Left lung (tissue), 4 donors: ENCODE measurements at regions not wholly inside any gene's neighbourhood (a gene's known extent, or its start where the extent isn't known, plus 50 kb on each side); places are given as distances from the start of the nearest gene placed in this dataset.

Source experiments
- ATAC-seq: fragments of 200-7000 bp; cut with Tn5 transposase; one replicate; pipeline ENCODE4 v1.9.1; 2020; ENCODE audit warnings: moderate library complexity
- DNase-seq, 4 donors: peaks; one replicate each; pipeline ENCODE4 v3.0.0-alpha.2; 2013 to 2020
- H3K27ac ChIP-seq, 2 donors: fragments of 200-600 bp; sonication (generic) in 1 of 2; one replicate each; pipeline versions ENCODE4 v1.5.0 to v1.8.0; 2020 to 2021
- H3K27me3 ChIP-seq, 2 donors: fragments of 200-600 bp; sonication (generic) in 1 of 2; one replicate each; pipeline versions ENCODE4 v1.5.0 to v1.8.0; 2020 to 2021
- H3K36me3 ChIP-seq, 2 donors: fragments of 200-600 bp; sonication (generic) in 1 of 2; one replicate each; pipeline versions ENCODE4 v1.5.0 to v1.8.0; 2020 to 2021
- H3K4me1 ChIP-seq, 2 donors: fragments of 200-600 bp; one replicate each; pipeline ENCODE4 v1.8.0; 2021
- H3K4me3 ChIP-seq, 2 donors: fragments of 200-600 bp; sonication (generic) in 1 of 2; one replicate each; pipeline versions ENCODE4 v1.5.0 to v1.8.0; 2020 to 2021; ENCODE audit warnings: mild to moderate bottlenecking in 1 of 2
- H3K9me3 ChIP-seq, 2 donors: fragments of 200-600 bp; sonication (generic) in 1 of 2; one replicate each; pipeline versions ENCODE4 v1.5.0 to v1.8.0; 2020 to 2021
- CTCF ChIP-seq, 2 donors: fragments of 200-600 bp; sonication (generic) in 1 of 2; IDR thresholded peaks; one replicate each; pipeline versions ENCODE4 v1.5.0 to v1.8.0; 2021; ENCODE audit warnings: antibody characterized with exemption in 2 of 2
- intact Hi-C, 2 donors: fragments of 100-400 bp; cut with DNase I; formaldehyde crosslinking; loops; one replicate each; pipeline versions ENCODE4 v1.11.2 to v1.14.2; 2022
- donor health status: DM: no; HTN: yes; CAD: no.
- donor health status: DM: no; HTN: no; CAD: no.

GRCh38 chr2:40516604-40517003 is 64.7 kb upstream of the SLC8A1 start:
- H3K9me3 ChIP-seq: peaks cover 0 to 2% of the 10 kb centered on the region in 2 donors
- H3K4me3 ChIP-seq: no peak overlapping the region
- H3K4me1 ChIP-seq: peaks cover 0 to 19% of the 10 kb centered on the region in 2 donors
- H3K27me3 ChIP-seq: no peaks in the 10 kb centered on the region
- intact Hi-C loops: no loop called here
- H3K27ac ChIP-seq: no peak overlapping the region
- no peaks in the 10 kb centered on the region for H3K36me3 ChIP-seq
- no peak for TF ChIP-seq CTCF (IDR thresholded peaks at IDR 0.05)
- no peak for DNase-seq
- ATAC-seq: no peak

- H3K27me3 ChIP-seq: no peaks in the 10 kb centered on the region
- H3K27ac ChIP-seq: no peak overlapping the region
- DNase-seq: no peak
- H3K4me3 ChIP-seq: no peak overlapping the region
- intact Hi-C loops: no loop called here
- no peaks in the 10 kb centered on the region for H3K9me3 ChIP-seq
- H3K4me1 ChIP-seq: no peaks in the 10 kb centered on the region
- no peaks in the 10 kb centered on the region for H3K36me3 ChIP-seq
- no peak for ATAC-seq
- no peak for TF ChIP-seq CTCF (IDR thresholded peaks at IDR 0.05)
These were observed 76.7 kb upstream of the SLC8A1 start for GRCh38 chr2:40528564-40528963.

- Histone ChIP-seq H3K4me1 (no peaks in the 10 kb centered on the region), H3K4me3 (no peak overlapping the region), H3K27me3 (no peaks in the 10 kb centered on the region), H3K27ac (no peak overlapping the region), H3K9me3 (no peaks in the 10 kb centered on the region), H3K36me3 (no peaks in the 10 kb centered on the region)
- DNase-seq: no peak
- no peak for ATAC-seq
- intact Hi-C loops: no loop called here
- TF ChIP-seq CTCF (IDR thresholded peaks at IDR 0.05): no peak
These were observed 79.5 kb upstream of the SLC8A1 start for GRCh38 chr2:40531359-40531758.

- no peak for DNase-seq
- Histone ChIP-seq H3K9me3 (no peaks in the 10 kb centered on the region), H3K27me3 (no peaks in the 10 kb centered on the region), H3K27ac (no peak overlapping the region), H3K36me3 (no peaks in the 10 kb centered on the region), H3K4me3 (no peak overlapping the region), H3K4me1 (no peaks in the 10 kb centered on the region)
- no peak for TF ChIP-seq CTCF (IDR thresholded peaks at IDR 0.05)
- intact Hi-C loops: no loop called here
- no peak for ATAC-seq
These were observed 82.6 kb upstream of the SLC8A1 start for GRCh38 chr2:40534528-40534927.

- Histone ChIP-seq H3K27me3 (no peaks in the 10 kb centered on the region), H3K27ac (no peak overlapping the region), H3K4me1 (no peaks in the 10 kb centered on the region), H3K36me3 (no peaks in the 10 kb centered on the region), H3K9me3 (no peaks in the 10 kb centered on the region), H3K4me3 (no peak overlapping the region)
- no peak for ATAC-seq
- intact Hi-C loops: no loop called here
- TF ChIP-seq CTCF (IDR thresholded peaks at IDR 0.05): no peak
- DNase-seq: no peak
These were observed 84.1 kb upstream of the SLC8A1 start for GRCh38 chr2:40535972-40536371.
